Neural crest cell (in vitro differentiated cells): ENCODE measurements at regions not wholly inside any gene's neighbourhood (a gene's known extent, or its start where the extent isn't known, plus 50 kb on each side); places are given as distances from the start of the nearest gene placed in this dataset.
A peak's percentile ranks its signal among the peaks of the same experiment; 100 is the strongest.

Source experiments
- DNase-seq: peaks from one replicate; pipeline ENCODE4 v3.0.0; 2021; ENCODE audit warnings: low read depth, mixed read lengths, low spot score
- H3K27ac Mint-ChIP-seq: one replicate; pipeline ENCODE4 v1.8.0; 2021; ENCODE audit warnings: mild to moderate bottlenecking, mixed read lengths; ENCODE audit not compliant: unreplicated experiment
- H3K27me3 Mint-ChIP-seq: 2 replicates; pipeline ENCODE4 v1.8.0; 2021; ENCODE audit warnings: low read depth, mild to moderate bottlenecking, mixed read lengths
- H3K36me3 Mint-ChIP-seq: 2 replicates; pipeline ENCODE4 v1.8.0; 2021; ENCODE audit warnings: low read depth, mild to moderate bottlenecking, mixed read lengths
- H3K4me1 Mint-ChIP-seq: 2 replicates; pipeline ENCODE4 v1.8.0; 2021; ENCODE audit warnings: mixed read lengths
- H3K4me3 Mint-ChIP-seq: one replicate; pipeline ENCODE4 v1.8.0; 2021; ENCODE audit warnings: mild to moderate bottlenecking, mixed read lengths
- H3K9me3 Mint-ChIP-seq: 2 replicates; pipeline ENCODE4 v1.8.0; 2021; ENCODE audit warnings: mixed read lengths
- CTCF ChIP-seq: fragments of 200-600 bp; sonication (generic); conservative IDR thresholded peaks from 2 replicates; pipeline ENCODE4 v1.5.0; 2021; ENCODE audit warnings: antibody characterized with exemption, mild to moderate bottlenecking

GRCh38 chr15:70220490-70221096 is 122.9 kb upstream of the TLE3 start:
- Mint-ChIP-seq H3K4me3 (peak overlapping the region; percentile 28), H3K4me1 (peaks cover 79% of the 10 kb centered on the region), H3K9me3 (no peaks in the 10 kb centered on the region), H3K27ac (no peak overlapping the region), H3K27me3 (no peaks in the 10 kb centered on the region), H3K36me3 (no peaks in the 10 kb centered on the region)
- no peak for DNase-seq
- no peak for TF ChIP-seq CTCF

- Mint-ChIP-seq H3K36me3 (no peaks in the 10 kb centered on the region), H3K27ac (peak overlapping the region; percentile 85), H3K4me3 (peak overlapping the region; percentile 72), H3K4me1 (peaks cover 83% of the 10 kb centered on the region), H3K27me3 (no peaks in the 10 kb centered on the region), H3K9me3 (no peaks in the 10 kb centered on the region)
- TF ChIP-seq CTCF = no peak
- no peak for DNase-seq
Measured at GRCh38 chr15:70219966-70220365, 122.2 kb upstream of the TLE3 start.

DNA sequence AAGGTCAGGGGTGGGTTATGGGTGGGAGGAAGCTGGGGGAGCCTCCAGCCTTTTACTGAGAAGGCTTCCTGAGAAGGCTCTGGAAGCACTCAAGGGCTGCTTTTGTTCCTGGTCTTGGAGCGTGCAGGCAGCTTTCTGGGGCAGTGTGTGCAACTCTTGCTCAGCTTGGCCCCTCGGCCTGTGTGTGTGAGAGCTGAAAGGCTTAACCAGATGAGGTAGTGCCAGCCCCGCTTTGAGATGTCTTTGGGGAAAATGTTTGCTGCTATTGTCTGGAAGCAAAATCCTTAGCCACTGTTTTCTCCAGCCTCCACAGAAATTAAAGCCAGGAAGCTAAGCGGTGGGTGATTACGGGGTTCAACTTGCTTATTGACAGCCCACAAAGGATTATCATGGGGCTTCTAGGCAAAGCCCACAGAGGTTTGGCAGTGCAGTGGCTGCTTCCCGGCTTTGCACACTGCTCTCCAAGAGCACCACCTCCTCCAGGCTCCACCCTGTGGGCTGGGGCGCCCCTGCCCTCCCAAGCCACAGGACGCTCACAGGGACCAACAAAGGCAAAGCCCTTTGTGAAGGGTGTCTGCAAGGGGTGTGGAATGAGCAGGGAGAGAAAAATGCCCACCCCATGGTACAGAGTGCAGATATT is 121.7 kb upstream of the TLE3 start:
- H3K4me3 Mint-ChIP-seq = peak overlapping the region; percentile 72
- DNase-seq = peak; percentile 28
- no peaks in the 10 kb centered on the region for H3K36me3 Mint-ChIP-seq
- H3K4me1 Mint-ChIP-seq = peaks cover 83% of the 10 kb centered on the region
- TF ChIP-seq CTCF = no peak
- H3K27ac Mint-ChIP-seq = peak overlapping the region; percentile 85
- no peaks in the 10 kb centered on the region for H3K27me3 Mint-ChIP-seq
- no peaks in the 10 kb centered on the region for H3K9me3 Mint-ChIP-seq

- Mint-ChIP-seq H3K27me3 (no peaks in the 10 kb centered on the region), H3K27ac (no peak overlapping the region), H3K36me3 (no peaks in the 10 kb centered on the region)
Measured at GRCh38 chr15:70217226-70218160, 119.8 kb upstream of the TLE3 start.

More at GRCh38 chr15:70217226-70218160, 119.8 kb upstream of the TLE3 start:
- DNase-seq = no peak
- Mint-ChIP-seq H3K9me3 (no peaks in the 10 kb centered on the region), H3K4me1 (peaks cover 74% of the 10 kb centered on the region), H3K4me3 (no peak overlapping the region)
- no peak for TF ChIP-seq CTCF
